Prostate gland (tissue), 2 donors: ENCODE measurements at regions not wholly inside any gene's neighbourhood (a gene's known extent, or its start where the extent isn't known, plus 50 kb on each side); places are given as distances from the start of the nearest gene placed in this dataset.

Source experiments
- POLR2A ChIP-seq: fragments of 450-650 bp; IDR thresholded peaks from one replicate; pipeline ENCODE4 v1.6.1; 2016; ENCODE audit warnings: antibody characterized with exemption, mild to moderate bottlenecking
- POLR2AphosphoS5 ChIP-seq: sonication (generic); formaldehyde crosslinking; IDR thresholded peaks from one replicate; pipeline ENCODE4 v1.6.1; 2017; ENCODE audit warnings: antibody characterized with exemption
- TF ChIP-seq, protein P1 (sequence below), 4 experiments: fragments of 200-600 bp in 2 of 4; fragments of 450-650 bp in 2 of 4; sonication (generic) in 2 of 4; IDR thresholded peaks; 1 replicate in 3 of 4; 2 replicates in 1 of 4; pipeline ENCODE4 v1.5.1; 2016 to 2019; ENCODE audit warnings: antibody characterized with exemption in 4 of 4, mild to moderate bottlenecking in 2 of 4, moderate library complexity in 2 of 4

DNA sequence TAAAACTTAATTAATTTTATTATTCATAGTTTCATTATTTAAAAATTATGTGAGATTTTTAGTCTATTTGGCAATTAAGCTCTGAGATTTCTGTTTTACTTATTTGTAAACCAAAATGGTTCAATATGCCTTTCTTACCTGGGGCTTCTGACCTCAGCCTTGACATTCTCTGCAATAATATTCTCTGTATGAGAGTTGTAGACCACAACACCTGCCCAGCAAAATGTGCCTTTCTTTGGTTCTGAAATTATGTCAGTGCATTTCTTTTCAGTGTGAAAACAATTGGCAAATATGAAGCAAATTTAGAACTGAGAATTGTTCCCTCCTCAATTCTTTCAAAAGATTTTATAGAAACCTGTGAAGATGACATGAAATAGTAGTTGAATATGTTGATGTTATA, 426.4 kb upstream of the FZD8 start:
- no peak for TF ChIP-seq POLR2A
- TF ChIP-seq, protein P1, sequence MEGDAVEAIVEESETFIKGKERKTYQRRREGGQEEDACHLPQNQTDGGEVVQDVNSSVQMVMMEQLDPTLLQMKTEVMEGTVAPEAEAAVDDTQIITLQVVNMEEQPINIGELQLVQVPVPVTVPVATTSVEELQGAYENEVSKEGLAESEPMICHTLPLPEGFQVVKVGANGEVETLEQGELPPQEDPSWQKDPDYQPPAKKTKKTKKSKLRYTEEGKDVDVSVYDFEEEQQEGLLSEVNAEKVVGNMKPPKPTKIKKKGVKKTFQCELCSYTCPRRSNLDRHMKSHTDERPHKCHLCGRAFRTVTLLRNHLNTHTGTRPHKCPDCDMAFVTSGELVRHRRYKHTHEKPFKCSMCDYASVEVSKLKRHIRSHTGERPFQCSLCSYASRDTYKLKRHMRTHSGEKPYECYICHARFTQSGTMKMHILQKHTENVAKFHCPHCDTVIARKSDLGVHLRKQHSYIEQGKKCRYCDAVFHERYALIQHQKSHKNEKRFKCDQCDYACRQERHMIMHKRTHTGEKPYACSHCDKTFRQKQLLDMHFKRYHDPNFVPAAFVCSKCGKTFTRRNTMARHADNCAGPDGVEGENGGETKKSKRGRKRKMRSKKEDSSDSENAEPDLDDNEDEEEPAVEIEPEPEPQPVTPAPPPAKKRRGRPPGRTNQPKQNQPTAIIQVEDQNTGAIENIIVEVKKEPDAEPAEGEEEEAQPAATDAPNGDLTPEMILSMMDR (IDR thresholded peaks at IDR 0.05) = no peak
- no peak for TF ChIP-seq POLR2AphosphoS5
